CD1c-positive myeloid dendritic cell (primary cell): ENCODE measurements at regions not wholly inside any gene's neighbourhood (a gene's known extent, or its start where the extent isn't known, plus 50 kb on each side); places are given as distances from the start of the nearest gene placed in this dataset.

ENCODE experiments used
- DNase-seq: peaks from one replicate; pipeline ENCODE4 v3.0.0-alpha.2; 2016; ENCODE audit errors: extremely low spot score

DNA sequence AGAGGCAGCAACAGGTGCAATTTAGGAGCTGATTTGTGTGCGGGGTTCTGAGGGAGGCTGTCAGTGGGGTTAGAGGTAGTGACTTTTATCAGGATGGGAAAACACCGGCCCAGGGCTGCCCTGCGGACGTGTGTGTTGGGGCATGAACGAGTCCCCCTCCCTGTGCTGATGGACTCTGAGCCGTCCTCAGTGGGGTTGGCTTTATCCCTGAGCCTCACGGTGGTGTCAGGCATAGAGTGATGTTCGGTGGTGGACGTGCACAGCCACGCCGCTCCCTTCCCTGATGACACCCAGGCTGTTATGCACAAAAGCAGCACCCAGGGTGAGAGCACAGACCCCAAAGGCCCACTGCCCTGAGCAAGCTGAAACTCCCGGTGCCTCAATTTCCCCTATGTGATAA is 809.1 kb downstream of the BRD1 start:
- DNase-seq: no peak

DNA sequence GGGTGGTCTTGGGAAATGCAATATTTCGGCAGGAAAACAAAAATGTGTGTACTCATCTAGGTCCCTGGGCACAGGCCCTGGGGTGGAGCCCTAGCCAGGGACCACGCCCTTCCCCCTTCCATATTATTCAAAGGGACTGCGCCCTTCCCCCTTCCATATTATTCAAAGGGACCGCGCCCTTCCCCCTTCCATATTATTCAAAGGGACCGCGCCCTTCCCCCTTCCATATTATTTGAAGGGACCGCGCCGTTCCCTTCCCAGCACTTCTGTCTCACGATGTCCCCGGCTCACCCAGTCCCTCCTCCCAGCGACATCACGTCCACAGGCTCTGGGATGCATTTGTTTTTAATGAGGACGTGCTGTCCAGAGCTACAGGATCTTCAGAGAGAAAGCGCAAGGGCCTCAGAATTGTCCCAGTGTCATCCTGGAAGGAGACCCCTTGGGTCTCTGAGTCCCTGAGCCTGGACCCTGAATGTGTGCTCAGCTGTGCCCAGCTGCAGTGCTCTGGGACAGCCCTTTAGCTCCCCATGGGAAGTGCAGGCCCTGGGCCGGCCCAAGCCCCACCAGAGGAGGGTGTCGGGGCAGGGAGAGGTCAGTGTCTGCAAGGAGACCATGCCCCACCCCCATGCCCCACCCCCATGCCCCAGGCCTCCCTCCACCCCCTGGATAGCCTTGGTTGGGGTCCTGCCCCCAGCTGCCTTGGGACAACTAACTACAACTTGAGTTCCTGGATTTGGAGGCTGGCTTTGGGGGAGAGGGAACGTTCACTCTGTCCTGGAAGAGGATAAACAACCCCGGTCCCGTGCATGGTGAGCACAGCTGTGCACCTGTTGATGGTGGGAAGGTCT is 810.0 kb downstream of the BRD1 start:
- no peak for DNase-seq

DNA sequence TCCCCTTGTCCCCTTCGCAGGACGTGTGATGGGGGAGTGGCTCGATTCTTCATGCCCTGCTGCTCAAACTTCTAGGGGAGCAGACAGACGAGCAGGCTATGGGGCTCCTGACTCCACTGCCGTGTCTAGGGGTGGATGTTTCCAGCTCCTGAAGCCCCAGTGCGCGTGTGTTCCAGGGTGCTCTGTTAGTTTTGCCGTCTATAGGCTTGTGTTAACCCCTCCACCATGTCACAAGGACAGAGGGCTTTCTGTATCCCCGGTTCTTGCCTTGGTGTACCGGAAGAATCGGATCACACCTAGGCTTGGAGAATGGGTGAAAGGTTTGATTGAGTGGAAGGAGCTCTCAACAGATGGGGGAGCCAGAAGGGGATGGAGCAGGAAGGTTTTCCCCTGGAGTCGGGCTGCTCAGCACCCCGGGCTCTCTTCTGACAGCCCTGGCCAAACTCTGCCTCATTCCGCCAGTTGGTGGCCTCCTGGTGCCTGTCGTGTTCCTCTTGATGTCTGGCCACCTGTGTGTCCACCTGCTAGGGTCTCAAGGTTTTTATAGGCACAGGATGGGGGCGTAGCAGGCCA is 810.7 kb downstream of the BRD1 start:
- DNase-seq: no peak

DNA sequence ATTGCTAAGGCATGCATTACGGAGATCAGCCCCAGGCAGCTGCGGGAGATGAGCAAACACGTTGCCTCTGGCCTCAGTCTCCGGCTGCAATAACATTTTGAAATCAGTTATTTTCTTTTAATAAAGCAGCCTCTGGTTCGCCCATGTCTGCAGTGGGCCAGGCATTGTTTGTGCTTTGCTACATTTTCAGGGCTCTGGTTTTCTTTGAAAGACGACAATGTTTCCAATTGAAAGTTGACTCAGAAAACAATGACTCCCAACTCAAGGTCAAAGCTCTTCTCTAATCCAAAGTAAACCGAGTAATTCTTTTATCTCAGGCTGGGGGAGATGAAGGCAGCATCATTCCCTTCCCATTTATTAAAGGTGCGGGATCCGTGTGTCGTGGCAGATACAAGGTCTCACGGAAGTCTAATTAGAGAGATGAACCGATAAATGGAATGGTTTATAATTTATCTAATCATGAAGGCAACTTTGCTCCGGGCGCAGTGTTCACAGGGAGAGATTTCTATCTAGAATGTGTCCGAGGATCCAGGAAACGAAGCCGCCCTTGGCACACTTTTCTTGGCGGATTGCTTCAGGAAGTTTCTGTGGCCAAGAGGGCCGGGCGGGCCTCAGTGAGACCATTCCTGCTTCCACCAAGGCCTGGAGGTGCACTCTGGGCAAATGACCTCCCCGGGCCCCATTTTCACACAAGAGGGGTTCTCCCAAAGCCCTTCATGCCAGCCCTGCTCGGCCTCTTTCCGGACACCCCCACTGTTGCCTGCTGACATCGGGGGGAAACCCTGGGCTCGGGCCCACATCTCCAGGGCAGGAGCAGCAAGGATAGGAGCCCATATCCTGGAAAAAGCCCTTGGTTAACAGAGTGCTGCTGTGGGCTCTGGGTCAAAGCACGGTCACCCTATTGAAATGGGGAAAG is 811.4 kb downstream of the BRD1 start:
- no peak for DNase-seq

DNA sequence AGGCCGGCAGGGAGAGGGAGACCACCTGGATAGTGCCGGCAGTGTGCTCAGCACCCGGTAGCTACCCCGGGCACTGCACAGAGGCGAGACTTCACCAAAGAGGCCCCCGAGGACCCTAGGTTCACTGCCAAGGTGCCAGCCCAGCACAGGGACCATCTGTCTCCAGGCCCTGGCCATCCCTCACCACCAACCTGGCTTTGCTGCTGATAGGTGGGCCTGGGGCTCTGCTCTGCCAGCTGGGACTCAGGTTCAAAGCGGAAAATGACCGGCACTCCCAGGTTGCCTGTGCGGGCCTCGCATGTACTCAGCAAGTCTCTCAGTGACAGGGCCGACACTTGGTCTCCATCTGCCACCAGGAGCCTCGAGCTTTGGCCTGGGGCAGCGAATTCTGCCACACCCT is 812.2 kb downstream of the BRD1 start:
- DNase-seq: no peak

DNA sequence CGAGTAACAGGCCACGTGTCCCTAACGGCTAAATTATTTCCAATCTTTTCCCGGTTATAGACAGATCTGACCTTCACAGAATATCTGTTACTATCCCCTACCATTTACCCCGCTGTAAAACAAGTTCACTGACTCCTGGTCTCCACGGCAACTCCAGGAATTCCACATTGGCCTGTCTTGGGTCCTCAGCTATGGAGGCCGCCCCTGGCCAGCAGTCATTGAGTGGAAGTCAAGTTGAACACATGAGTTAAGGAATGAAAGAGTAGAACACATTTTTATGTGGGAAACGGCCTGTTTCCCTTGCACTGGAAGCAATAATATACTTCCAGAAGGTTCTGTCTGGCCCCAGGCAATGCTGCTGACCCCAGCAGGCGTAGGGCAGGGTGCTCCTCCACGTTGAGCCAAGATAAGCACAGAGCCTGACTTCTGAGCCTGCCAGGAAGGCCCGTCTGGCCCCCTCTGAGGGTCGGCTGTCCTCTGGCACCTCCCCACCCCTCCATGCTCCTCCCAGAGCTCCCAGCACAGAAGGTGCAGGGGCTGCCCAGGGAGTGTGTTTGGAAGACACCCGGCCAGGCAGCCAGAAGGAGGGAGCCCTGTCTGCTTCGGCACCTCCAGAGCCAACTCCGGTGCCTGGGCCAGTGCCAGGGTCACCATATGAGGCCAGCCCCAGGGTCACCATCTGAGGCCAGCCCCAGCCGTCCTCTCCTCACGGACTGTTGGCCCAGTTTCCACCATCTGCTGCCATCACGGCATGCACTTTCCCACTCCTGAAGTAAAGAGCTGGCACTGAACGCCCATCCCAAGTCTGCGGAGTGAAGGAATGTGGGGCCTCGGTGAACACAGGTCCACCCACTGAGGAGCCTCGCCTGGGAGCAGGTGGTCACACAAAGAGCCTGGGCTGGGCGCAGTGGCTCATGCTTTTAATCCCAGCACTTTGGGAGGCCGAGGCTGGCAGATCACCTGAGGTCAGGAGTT is 813.2 kb downstream of the BRD1 start:
- no peak for DNase-seq

DNA sequence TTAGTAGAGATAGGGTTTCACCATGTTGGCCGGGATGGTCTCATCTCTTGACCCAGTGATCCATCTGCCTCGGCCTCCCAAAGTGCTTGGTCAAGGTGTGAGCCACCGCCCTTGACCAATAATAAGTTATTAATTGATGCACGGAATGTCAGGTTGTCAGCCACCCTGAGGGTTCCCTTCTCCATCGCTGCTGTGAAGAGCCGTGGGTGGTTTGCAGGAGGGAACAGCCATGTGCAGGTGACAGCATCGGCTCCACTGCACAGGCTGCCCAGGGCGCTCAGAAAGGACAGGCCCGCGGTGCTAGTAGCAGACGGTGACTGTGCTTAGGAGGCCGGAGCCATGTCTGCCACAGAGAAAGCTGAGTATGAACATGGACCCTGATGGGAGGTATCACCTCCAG is 814.0 kb downstream of the BRD1 start:
- no peak for DNase-seq

DNA sequence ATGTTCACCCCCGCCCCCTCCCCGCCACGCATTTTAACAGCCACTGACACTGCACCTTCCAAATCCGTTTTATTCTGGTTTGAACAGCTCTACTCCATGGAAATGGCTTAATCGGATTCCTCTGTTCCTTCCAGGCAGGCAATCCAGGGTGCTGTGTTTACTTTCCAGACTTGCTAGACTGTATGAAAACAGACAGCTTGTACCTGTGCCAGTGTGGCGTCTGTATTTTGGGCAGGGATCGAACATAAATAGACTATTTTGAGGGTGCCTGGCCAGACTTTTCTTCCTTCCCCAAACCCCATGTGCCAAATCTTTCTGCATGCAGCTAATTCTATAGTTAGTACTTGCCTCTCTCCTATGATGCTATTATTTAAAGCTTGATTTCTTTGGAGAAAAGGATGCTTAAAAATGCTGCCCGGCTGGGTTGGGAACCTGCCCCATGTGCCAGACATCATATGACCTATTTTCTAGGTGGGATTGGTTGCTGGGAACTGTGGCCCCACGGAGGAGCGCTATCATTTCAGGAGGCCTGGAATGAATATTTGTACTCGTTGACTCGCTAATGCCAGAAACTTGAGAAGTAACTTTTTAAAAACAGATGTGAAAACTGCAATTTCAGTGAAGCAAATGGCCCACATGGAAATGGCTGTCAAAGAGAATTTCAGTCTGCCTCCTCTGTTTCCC is 814.8 kb downstream of the BRD1 start:
- no peak for DNase-seq

DNA sequence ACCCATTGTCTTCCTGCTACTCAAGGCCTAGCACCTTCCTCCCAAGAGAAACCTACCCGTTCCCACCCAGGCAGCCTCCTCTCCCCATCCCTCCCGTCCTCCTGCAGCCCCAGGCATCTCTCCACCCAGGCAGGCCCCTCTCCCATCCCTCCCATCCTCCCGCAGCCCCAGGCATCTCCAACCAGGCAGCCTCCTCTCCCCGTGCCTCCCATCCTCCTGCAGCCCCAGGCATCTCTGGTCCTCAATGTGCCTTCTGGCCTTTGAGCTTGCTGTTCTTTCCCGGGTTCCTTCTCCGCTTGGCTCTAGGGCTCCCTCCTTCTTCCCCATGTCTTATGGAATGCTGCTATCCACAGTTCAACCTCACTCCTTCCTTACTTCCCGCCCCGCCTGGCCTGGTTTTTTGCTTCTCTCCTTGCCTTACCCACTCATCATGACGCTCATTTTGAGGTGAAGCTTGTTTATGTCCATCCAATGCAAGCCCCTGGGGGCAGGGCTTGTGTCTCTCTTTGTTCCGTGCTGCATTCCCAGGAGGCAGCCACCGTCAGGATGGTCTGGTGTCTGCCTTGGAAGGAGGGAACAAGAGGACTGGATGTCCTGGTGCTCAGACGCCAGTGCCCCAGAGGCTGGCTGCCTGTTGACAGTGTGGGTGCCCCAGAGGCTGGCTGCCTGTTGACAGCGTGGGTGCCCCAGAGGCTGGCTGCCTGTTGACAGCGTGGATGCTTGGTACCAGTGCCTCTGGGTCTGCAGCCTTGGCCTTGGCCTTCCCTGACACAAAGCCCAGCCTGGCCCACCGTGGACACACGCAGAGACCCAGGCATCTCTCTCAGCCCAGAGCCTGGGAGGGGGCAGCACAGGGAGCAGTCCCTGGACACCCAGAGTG is 815.7 kb downstream of the BRD1 start:
- no peak for DNase-seq

DNA sequence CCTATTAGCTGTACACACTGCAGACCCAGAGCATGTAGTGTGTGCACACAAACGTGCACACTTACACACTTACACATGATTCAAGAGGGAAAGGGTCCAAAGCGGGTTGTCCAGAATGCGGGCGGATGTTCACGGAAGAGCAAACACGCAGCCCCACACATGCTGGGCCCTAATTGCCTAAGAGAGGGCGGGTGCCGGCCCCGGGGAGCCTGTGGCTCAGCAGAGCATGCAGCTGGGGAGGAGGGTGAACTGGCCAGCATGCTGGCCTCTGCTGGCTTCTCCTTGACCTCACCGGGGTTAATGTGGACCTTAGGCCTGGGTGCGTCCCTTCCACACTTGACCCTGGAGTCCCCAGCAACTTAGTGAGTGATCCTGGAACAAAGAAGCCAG is 816.3 kb downstream of the BRD1 start:
- no peak for DNase-seq

DNA sequence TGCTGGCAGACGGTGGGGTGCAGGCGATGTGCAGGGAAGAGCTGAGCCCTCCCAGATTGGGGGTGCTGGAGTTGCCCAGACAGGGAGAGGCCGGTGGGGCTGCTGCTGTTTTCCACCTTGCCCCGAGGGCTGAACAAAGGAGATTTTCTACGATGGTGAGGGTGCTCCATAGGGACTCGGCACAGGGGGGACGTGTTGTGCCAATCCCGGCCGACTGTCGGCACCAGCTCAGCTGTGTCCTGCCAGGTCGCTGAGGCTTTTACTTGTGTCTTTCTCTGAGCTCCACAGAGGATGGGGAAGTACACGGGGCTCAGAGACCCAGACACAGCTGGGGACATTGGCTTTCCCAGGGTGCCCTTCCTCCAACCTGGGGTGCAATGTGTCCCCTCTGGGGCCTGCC is 816.8 kb downstream of the BRD1 start:
- no peak for DNase-seq

DNA sequence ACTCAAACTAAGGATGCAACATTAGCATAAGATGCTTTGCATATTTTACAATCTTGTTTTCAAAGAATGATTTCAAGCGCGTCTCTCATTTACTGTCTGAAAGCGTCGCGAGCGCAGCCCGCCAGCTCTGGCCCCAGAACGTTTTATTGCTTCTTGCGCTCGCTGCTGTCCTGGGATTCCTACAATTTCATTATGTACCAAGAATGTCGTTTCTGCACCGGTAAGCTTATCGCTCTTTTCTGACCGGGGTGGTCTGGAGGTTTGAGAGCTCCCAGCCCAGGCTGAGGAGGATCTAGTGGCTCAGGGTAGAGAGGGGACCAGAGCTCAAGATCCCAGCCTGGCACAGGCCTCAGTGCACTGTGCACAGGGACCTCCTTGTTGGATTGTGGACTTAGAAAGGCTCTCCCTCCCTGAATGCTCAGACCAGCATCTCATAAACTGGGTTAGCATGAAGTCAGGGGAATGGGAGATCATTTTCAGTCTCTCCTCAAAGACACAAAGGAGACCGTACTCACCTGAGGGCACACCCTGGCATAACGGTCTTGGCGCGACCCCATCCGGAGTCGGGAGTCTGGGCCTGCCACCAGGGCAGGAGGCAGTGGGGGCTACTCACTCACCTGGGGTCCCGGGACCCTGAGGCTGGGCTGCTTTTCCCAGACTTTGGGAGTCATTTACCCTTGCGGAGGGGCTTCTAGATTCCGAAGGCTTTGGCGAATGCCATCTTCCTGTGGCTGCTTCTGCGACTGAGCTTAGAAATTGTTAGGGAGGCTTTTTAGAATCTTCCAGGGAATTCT is 817.4 kb downstream of the BRD1 start:
- DNase-seq: no peak

DNA sequence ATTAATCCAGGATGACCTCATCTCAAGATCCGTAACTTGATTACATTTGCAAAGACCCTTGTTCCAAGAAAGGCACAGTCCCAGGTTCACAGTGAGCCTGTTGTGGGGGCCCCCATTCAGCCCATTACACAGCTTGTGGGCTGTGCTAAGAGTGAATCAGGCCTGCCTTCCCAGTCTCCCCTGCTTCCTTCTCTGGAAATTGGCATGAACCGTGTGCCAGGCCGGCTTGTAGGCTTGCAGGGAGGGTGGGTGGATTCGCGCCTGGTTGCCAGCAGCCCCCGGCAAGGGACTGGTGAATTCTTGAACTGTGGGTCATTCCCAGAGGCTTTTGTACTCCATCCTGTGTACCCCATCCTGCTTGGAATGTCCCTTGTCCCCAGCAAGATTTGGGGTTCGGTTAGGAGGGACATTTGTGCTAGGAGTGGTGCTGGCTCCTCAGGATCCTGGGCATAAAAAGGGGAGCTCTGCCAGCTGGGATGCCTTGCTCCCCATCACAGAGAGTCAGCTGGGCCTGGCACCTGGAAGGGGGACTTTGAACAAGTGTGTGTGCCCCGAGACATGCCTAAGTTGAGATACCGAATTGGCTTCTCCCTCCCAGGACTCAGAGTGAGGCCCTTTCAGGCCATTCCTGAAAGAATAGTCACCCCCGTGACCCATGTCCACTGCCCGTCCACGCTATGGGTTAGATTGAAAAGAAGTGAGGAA is 818.2 kb downstream of the BRD1 start:
- DNase-seq: no peak

DNA sequence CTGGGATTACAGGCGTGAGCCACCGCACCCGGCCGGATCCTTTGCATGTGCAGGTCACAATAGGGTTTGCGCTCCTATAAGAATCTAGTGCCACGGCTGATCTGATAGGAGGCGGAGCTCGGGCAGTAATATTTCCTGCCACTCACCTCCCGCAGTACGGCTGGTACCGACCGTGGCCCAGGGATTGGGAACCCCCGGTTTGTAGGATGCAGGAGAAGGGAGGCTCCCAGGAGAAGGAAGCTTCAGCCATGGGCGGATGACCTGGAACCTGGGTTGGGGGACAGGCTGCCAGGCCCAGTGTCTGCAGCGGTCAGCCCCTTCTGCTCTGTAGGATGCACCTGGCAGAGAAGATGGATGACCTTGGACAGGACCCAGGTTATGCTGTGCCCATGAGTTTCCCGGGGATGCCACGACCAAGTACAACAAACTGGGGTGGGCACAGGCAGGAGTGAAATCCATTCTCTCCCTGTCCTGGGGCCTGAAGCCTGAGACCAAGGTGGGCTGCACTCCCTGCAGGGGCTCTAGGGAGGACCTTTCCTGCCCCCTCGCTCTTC is 818.9 kb downstream of the BRD1 start:
- no peak for DNase-seq

DNA sequence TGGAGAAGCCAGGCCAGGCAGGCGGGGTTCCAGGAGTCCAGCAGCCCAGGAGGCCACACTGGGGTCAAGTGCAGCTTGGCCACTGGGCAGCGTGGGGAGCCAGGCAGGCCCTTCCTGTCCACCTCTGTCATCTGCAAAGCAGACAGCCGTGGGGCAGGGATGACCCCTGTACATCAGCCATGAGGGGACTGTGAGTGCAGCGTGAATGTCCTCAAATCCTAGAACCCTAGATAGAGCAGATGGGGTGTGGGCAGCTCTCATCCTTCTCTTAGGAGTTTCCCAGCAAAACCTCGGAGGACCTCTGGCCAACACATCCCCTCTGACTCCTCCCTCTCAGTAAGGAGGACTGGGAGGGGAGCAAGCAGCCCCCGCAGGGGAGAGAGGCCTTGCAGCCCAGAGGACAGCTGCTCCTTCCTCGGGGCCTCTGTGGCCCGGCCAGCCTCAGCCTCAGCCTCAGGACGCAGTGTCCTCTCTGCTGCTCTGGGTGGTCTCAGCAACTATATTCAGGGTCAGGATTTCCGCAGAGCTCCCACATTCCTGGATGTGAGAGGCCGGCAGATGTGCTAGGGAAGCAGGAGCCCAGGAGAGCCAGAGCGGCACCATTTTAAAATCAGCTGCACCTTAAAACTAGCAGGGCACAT is 820.5 kb downstream of the BRD1 start:
- DNase-seq: no peak

DNA sequence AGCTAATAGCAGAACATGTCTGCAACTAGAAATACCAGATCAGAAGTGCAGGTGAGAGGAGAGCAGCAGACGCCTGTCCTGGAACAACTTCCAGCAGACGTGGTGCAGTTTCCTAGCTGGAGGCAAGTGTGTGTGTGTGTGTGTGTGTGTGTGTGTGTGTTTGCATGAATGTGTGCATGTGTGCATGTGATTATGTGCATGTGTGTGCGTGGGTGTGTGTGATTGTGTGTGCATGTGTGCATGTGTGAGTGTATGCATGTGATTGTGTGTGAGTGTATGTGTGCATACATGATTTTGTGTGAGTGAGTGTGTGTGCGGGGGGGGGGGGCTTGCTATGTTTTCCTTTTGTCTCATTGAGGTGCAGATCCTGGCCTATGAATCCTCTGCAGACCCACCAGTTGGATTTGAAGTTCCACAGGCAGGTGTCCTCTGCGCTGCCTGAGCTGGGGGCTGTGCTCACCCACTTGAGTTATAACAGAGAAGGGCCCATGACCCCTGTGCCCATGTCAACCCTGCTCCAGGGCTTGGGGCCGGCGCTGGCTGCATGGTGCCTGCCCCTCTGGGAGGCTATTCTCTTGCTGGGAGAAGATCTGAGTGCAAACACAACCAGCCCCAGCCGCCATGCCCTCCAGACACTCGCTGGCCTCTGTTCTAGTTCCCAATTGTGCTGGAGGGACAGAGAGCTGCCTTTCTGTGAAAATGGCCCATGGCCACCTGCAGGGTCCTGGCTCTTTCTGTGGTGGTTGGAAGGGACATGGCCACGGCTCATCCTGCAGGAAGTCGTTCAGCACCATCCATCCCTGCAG is 821.3 kb downstream of the BRD1 start:
- no peak for DNase-seq

DNA sequence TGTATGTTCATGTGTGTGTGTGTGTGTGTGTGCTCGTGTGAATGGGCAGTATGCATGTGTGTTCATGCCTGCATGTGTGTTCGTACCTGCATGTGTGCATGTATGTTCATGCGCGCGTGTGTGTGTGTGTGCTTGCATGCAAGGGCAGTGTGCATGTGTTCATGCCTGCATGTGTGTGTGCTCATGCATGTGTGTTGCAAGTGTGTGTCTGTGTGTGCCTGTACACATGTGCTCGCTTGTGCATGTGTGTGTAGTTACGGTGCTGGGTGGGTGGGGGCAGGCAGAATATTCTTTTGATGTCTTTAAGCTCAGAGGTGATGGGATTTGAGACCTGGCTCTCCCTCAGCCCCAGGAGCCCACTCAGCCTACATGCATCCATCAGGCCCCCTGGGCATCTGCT is 822.1 kb downstream of the BRD1 start:
- DNase-seq: no peak
